Right ventricle myocardium superior (tissue), 1 donor: ENCODE measurements at regions not wholly inside any gene's neighbourhood (a gene's known extent, or its start where the extent isn't known, plus 50 kb on each side); places are given as distances from the start of the nearest gene placed in this dataset.

Experiments used
- ATAC-seq: fragments of 200-7000 bp; cut with Tn5 transposase; one replicate; pipeline ENCODE4 v1.9.1; 2020; ENCODE audit warnings: mild to moderate bottlenecking; ENCODE audit not compliant: poor library complexity
- DNase-seq: peaks from one replicate; pipeline ENCODE4 v3.0.0-alpha.2; 2020
- intact Hi-C: fragments of 100-400 bp; cut with DNase I; formaldehyde crosslinking; loops from one replicate; pipeline ENCODE4 v1.11.2; 2022
- donor health status: DM: no; HTN: yes; CAD: no; lungs with severe emphysema.

GRCh38 chr3:13215940-13216546 lies 142.8 kb upstream of the IQSEC1 start:
- intact Hi-C loops: no loop called here
- DNase-seq (peak; percentile 17), ATAC-seq (no peak)

- intact Hi-C loops: no loop called here
- no peak for ATAC-seq
- DNase-seq: peak; percentile 17
Observed at GRCh38 chr3:13214847-13215472, 141.7 kb upstream of the IQSEC1 start.

GRCh38 chr3:13213911-13214846 lies 140.9 kb upstream of the IQSEC1 start:
- intact Hi-C loops: no loop called here
- DNase-seq (peak; percentile 27), ATAC-seq (no peak)

GRCh38 chr3:13213490-13213889 lies 140.3 kb upstream of the IQSEC1 start:
- ATAC-seq: no peak

GRCh38 chr3:13211605-13212210 lies 138.5 kb upstream of the IQSEC1 start:
- intact Hi-C loops: no loop called here
- DNase-seq (no peak), ATAC-seq (no peak)

More at GRCh38 chr3:13213490-13213889, 140.3 kb upstream of the IQSEC1 start:
- intact Hi-C loops: no loop called here
- no peak for DNase-seq

GRCh38 chr3:13210221-13210975 lies 137.2 kb upstream of the IQSEC1 start:
- DNase-seq (no peak), ATAC-seq (no peak)
- intact Hi-C loops: no loop called here

- ATAC-seq (no peak), DNase-seq (no peak)
- intact Hi-C loops: no loop called here
Observed at GRCh38 chr3:13209634-13209997, 136.4 kb upstream of the IQSEC1 start.

GRCh38 chr3:13208706-13209633 lies 135.7 kb upstream of the IQSEC1 start:
- intact Hi-C loops: no loop called here
- ATAC-seq (no peak), DNase-seq (no peak)

GRCh38 chr3:13207975-13208705 lies 134.9 kb upstream of the IQSEC1 start:
- intact Hi-C loops: no loop called here
- DNase-seq: no peak
- ATAC-seq: no peak

- DNase-seq: no peak
- intact Hi-C loops: no loop called here
- no peak for ATAC-seq
Observed at GRCh38 chr3:13207578-13207922, 134.3 kb upstream of the IQSEC1 start.

GRCh38 chr3:13206799-13207577 lies 133.8 kb upstream of the IQSEC1 start:
- ATAC-seq (no peak), DNase-seq (no peak)
- intact Hi-C loops: no loop called here

- no peak for ATAC-seq
- intact Hi-C loops: no loop called here
- no peak for DNase-seq
Observed at GRCh38 chr3:13205567-13206143, 132.4 kb upstream of the IQSEC1 start.

GRCh38 chr3:13204177-13204581 lies 130.9 kb upstream of the IQSEC1 start:
- DNase-seq (no peak), ATAC-seq (no peak)
- intact Hi-C loops: no loop called here

- intact Hi-C loops: no loop called here
- ATAC-seq (no peak), DNase-seq (no peak)
Observed at GRCh38 chr3:13203398-13204176, 130.4 kb upstream of the IQSEC1 start.

GRCh38 chr3:13202744-13203397 lies 129.6 kb upstream of the IQSEC1 start:
- DNase-seq: no peak
- no peak for ATAC-seq
- intact Hi-C loops: no loop called here
